Liver (tissue), 8 donors: ENCODE measurements at regions not wholly inside any gene's neighbourhood (a gene's known extent, or its start where the extent isn't known, plus 50 kb on each side); places are given as distances from the start of the nearest gene placed in this dataset.

Experiments used
- DNase-seq: peaks from one replicate; pipeline ENCODE4 v3.0.0-alpha.2; 2017; ENCODE audit warnings: low spot score
- H3K27ac ChIP-seq, 2 donors: one replicate each; pipeline ENCODE4 v1.7.0; 2013; ENCODE audit warnings: inconsistent platforms in 2 of 2, low read length in 2 of 2, control low read depth in 1 of 2, low read depth in 1 of 2, mild to moderate bottlenecking in 1 of 2
- H3K27me3 ChIP-seq, 4 donors: one replicate each; pipeline versions ENCODE4 v1.6.1 to v1.7.0; 2013; ENCODE audit warnings: low read length in 3 of 4, inconsistent platforms in 1 of 4, mild to moderate bottlenecking in 1 of 4, moderate library complexity in 1 of 4; ENCODE audit not compliant: control insufficient read depth in 4 of 4, insufficient read depth in 4 of 4
- H3K36me3 ChIP-seq, 4 donors: one replicate each; pipeline versions ENCODE4 v1.6.1 to v1.7.0; 2013; ENCODE audit warnings: low read length in 3 of 4, mild to moderate bottlenecking in 3 of 4, low read depth in 1 of 4, moderate library complexity in 1 of 4; ENCODE audit not compliant: control insufficient read depth in 4 of 4, insufficient read depth in 3 of 4
- H3K4me1 ChIP-seq, 4 donors: one replicate each; pipeline versions ENCODE4 v1.6.1 to v1.7.0; 2013; ENCODE audit warnings: low read length in 3 of 4, mild to moderate bottlenecking in 3 of 4, moderate library complexity in 1 of 4; ENCODE audit not compliant: control insufficient read depth in 4 of 4, insufficient read depth in 4 of 4
- H3K4me3 ChIP-seq, 3 donors: one replicate each; pipeline versions ENCODE4 v1.6.1 to v1.7.0; 2013; ENCODE audit warnings: low read length in 3 of 3, control low read depth in 1 of 3, low read depth in 1 of 3, mild to moderate bottlenecking in 1 of 3
- H3K9ac ChIP-seq, 2 donors: one replicate each; pipeline ENCODE4 v1.7.0; 2013; ENCODE audit warnings: low read length in 2 of 2, mild to moderate bottlenecking in 2 of 2, moderate library complexity in 2 of 2, control low read depth in 1 of 2, low read depth in 1 of 2
- H3K9me3 ChIP-seq, 4 donors: one replicate each; pipeline versions ENCODE4 v1.6.1 to v1.7.0; 2013; ENCODE audit warnings: low read length in 3 of 4; ENCODE audit not compliant: control insufficient read depth in 4 of 4
- EGR1 ChIP-seq, 2 donors: IDR thresholded peaks; 2 replicates each; pipeline ENCODE4 v1.6.1; 2016 to 2018; ENCODE audit warnings: antibody characterized with exemption in 2 of 2, low read depth in 2 of 2
- FOXA1 ChIP-seq: IDR thresholded peaks from 2 replicates; pipeline ENCODE4 v1.6.1; 2016; ENCODE audit warnings: antibody characterized with exemption
- FOXA2 ChIP-seq: IDR thresholded peaks from 2 replicates; pipeline ENCODE4 v1.6.1; 2016; ENCODE audit warnings: antibody characterized with exemption
- GABPA ChIP-seq, 2 donors: IDR thresholded peaks in 1 of 2; conservative IDR thresholded peaks in 1 of 2; 2 replicates each; pipeline ENCODE4 v1.6.1; 2016; ENCODE audit warnings: antibody characterized with exemption in 2 of 2, mild to moderate bottlenecking in 1 of 2, moderate library complexity in 1 of 2
- HNF4A ChIP-seq, 2 donors: conservative IDR thresholded peaks; 2 replicates each; pipeline ENCODE4 v1.6.1; 2016; ENCODE audit warnings: antibody characterized with exemption in 2 of 2, mild to moderate bottlenecking in 2 of 2
- HNF4G ChIP-seq: IDR thresholded peaks from 2 replicates; pipeline ENCODE4 v1.6.1; 2016; ENCODE audit warnings: antibody characterized with exemption
- JUND ChIP-seq, 2 donors: IDR thresholded peaks; 2 replicates each; pipeline ENCODE4 v1.6.1; 2016; ENCODE audit warnings: antibody characterized with exemption in 2 of 2
- NR2F2 ChIP-seq: IDR thresholded peaks from 2 replicates; pipeline ENCODE4 v1.6.1; 2016; ENCODE audit warnings: antibody characterized with exemption
- RAD21 ChIP-seq, 2 donors: IDR thresholded peaks; 2 replicates each; pipeline ENCODE4 v1.6.1; 2016; ENCODE audit warnings: antibody characterized with exemption in 2 of 2, mild to moderate bottlenecking in 2 of 2
- RXRA ChIP-seq, 2 donors: IDR thresholded peaks; 2 replicates each; pipeline ENCODE4 v1.6.1; 2017 to 2018; ENCODE audit warnings: antibody characterized with exemption in 2 of 2, mild to moderate bottlenecking in 1 of 2
- SP1 ChIP-seq: IDR thresholded peaks from 2 replicates; pipeline ENCODE4 v1.6.1; 2018; ENCODE audit warnings: antibody characterized with exemption, mild to moderate bottlenecking
- YY1 ChIP-seq: IDR thresholded peaks from 2 replicates; pipeline ENCODE4 v1.6.1; 2016; ENCODE audit warnings: antibody characterized with exemption, mild to moderate bottlenecking
- WGBS: extraction: QIAGEN DNeasy Blood & Tissue Kit; methylation state at CpG from one replicate; pipeline ENCODE4 v1.1.7; 2013; 5-methylcytosine and 5-hydroxymethylcytosine counted together
- TF ChIP-seq, protein P1 (sequence below): IDR thresholded peaks from 2 replicates; pipeline ENCODE4 v1.6.1; 2016; ENCODE audit warnings: antibody characterized with exemption
- TF ChIP-seq, protein P2 (sequence below): fragments of 150-350 bp; IDR thresholded peaks from 2 replicates; pipeline ENCODE4 v1.5.1; 2017; ENCODE audit warnings: improper control_type of control experiment, low read depth, low read length; ENCODE audit not compliant: missing input control
- TF ChIP-seq, protein P3 (sequence below): IDR thresholded peaks from 2 replicates; pipeline ENCODE4 v1.6.1; 2016; ENCODE audit warnings: antibody characterized with exemption
- TF ChIP-seq, protein P4 (sequence below): IDR thresholded peaks from 2 replicates; pipeline ENCODE4 v1.6.1; 2016; ENCODE audit warnings: antibody characterized with exemption
- TF ChIP-seq, protein P5 (sequence below): IDR thresholded peaks from 2 replicates; pipeline ENCODE4 v1.6.1; 2016; ENCODE audit warnings: antibody characterized with exemption, mild to moderate bottlenecking
- donor health status: healthy.
- donor health status: healthy.
- donor health status: healthy.
- donor health status: healthy.
- donor health status: healthy.

DNA sequence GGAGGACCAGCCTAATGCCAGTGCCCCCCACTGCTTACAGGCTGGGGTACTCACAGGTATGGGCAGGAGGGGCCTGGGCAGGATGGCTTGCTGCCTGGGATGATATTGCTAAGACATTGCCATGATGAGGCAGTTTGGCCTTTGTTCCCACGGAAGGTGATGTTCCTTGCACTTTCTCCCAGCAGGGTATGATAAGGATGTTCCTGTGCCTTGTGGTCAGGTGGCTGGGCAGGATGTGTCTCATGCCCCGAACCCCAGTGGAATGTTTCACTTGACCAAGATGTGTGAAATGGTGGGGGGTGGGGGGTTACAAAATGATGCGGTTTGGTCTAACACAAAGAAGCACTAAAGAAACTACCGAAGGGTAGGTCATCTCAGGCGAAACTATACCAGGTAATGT, 337.8 kb upstream of the ZFHX3 start:
- Histone ChIP-seq H3K27ac (no peak overlapping the region), H3K27me3 (no peaks in the 10 kb centered on the region), H3K9me3 (no peaks in the 10 kb centered on the region), H3K4me3 (no peak overlapping the region), H3K36me3 (no peaks in the 10 kb centered on the region), H3K4me1 (no peaks in the 10 kb centered on the region), H3K9ac (no peak overlapping the region)
- WGBS: 66% methylated on average over 5 of the region's 5 CpGs
- no peak for TF ChIP-seq HNF4A (conservative IDR thresholded peaks at IDR 0.05)
- TF ChIP-seq, protein P1, sequence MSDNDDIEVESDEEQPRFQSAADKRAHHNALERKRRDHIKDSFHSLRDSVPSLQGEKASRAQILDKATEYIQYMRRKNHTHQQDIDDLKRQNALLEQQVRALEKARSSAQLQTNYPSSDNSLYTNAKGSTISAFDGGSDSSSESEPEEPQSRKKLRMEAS: no peak
- no peak for DNase-seq

DNA sequence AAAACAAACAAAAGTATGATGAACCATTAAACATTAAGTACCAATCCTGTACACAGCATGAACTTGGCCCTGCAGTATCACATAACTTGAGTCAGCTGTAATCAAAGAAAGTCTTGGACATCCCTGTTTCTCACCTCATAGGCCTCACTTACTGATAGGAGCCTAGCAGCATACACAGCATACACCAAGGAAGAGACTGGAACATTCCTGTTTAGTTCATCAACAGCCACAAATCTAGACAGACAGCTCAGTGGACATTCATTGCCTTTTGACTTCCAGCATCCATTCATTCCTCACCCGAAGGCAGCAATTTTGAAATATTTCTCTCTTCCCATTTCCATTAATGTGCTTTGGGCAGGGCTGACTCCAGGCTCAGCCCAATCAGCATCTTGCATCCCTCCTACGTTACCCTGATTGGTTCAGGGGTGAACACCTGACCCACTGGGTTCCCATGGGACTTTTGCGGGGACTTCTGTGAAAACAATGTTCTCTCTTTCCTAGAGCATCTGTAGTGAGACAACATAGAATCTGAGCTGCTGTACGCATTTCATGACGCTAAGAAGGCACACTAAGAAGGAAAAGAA, 336.7 kb upstream of the ZFHX3 start:
- Histone ChIP-seq H3K4me3 (no peak overlapping the region), H3K9me3 (no peaks in the 10 kb centered on the region), H3K27ac (no peak overlapping the region), H3K36me3 (no peaks in the 10 kb centered on the region), H3K4me1 (no peaks in the 10 kb centered on the region), H3K9ac (no peak overlapping the region), H3K27me3 (no peaks in the 10 kb centered on the region)
- no peak for DNase-seq
- 84% methylated on average over 5 of the region's 5 CpGs for WGBS
- TF ChIP-seq RAD21 (IDR thresholded peaks at IDR 0.05) (no peak), GABPA (IDR thresholded peaks at IDR 0.05 in 1 of 2, conservative IDR thresholded peaks at IDR 0.05 in 1 of 2) (no peak), RXRA (IDR thresholded peaks at IDR 0.05) (no peak), FOXA1 (no peak), SP1 (no peak), JUND (IDR thresholded peaks at IDR 0.05) (no peak), YY1 (no peak), HNF4A (conservative IDR thresholded peaks at IDR 0.05) (no peak), FOXA2 (no peak), NR2F2 (no peak), EGR1 (IDR thresholded peaks at IDR 0.05; ENCODE audit: low read depth in 2 of 2) (no peak), HNF4G (no peak)
- TF ChIP-seq, protein P1: no peak
- TF ChIP-seq, protein P2, sequence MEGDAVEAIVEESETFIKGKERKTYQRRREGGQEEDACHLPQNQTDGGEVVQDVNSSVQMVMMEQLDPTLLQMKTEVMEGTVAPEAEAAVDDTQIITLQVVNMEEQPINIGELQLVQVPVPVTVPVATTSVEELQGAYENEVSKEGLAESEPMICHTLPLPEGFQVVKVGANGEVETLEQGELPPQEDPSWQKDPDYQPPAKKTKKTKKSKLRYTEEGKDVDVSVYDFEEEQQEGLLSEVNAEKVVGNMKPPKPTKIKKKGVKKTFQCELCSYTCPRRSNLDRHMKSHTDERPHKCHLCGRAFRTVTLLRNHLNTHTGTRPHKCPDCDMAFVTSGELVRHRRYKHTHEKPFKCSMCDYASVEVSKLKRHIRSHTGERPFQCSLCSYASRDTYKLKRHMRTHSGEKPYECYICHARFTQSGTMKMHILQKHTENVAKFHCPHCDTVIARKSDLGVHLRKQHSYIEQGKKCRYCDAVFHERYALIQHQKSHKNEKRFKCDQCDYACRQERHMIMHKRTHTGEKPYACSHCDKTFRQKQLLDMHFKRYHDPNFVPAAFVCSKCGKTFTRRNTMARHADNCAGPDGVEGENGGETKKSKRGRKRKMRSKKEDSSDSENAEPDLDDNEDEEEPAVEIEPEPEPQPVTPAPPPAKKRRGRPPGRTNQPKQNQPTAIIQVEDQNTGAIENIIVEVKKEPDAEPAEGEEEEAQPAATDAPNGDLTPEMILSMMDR: no peak
- TF ChIP-seq, protein P3, sequence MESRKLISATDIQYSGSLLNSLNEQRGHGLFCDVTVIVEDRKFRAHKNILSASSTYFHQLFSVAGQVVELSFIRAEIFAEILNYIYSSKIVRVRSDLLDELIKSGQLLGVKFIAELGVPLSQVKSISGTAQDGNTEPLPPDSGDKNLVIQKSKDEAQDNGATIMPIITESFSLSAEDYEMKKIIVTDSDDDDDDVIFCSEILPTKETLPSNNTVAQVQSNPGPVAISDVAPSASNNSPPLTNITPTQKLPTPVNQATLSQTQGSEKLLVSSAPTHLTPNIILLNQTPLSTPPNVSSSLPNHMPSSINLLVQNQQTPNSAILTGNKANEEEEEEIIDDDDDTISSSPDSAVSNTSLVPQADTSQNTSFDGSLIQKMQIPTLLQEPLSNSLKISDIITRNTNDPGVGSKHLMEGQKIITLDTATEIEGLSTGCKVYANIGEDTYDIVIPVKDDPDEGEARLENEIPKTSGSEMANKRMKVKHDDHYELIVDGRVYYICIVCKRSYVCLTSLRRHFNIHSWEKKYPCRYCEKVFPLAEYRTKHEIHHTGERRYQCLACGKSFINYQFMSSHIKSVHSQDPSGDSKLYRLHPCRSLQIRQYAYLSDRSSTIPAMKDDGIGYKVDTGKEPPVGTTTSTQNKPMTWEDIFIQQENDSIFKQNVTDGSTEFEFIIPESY: no peak
- TF ChIP-seq, protein P4, sequence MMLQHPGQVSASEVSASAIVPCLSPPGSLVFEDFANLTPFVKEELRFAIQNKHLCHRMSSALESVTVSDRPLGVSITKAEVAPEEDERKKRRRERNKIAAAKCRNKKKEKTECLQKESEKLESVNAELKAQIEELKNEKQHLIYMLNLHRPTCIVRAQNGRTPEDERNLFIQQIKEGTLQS: no peak
- TF ChIP-seq, protein P5, sequence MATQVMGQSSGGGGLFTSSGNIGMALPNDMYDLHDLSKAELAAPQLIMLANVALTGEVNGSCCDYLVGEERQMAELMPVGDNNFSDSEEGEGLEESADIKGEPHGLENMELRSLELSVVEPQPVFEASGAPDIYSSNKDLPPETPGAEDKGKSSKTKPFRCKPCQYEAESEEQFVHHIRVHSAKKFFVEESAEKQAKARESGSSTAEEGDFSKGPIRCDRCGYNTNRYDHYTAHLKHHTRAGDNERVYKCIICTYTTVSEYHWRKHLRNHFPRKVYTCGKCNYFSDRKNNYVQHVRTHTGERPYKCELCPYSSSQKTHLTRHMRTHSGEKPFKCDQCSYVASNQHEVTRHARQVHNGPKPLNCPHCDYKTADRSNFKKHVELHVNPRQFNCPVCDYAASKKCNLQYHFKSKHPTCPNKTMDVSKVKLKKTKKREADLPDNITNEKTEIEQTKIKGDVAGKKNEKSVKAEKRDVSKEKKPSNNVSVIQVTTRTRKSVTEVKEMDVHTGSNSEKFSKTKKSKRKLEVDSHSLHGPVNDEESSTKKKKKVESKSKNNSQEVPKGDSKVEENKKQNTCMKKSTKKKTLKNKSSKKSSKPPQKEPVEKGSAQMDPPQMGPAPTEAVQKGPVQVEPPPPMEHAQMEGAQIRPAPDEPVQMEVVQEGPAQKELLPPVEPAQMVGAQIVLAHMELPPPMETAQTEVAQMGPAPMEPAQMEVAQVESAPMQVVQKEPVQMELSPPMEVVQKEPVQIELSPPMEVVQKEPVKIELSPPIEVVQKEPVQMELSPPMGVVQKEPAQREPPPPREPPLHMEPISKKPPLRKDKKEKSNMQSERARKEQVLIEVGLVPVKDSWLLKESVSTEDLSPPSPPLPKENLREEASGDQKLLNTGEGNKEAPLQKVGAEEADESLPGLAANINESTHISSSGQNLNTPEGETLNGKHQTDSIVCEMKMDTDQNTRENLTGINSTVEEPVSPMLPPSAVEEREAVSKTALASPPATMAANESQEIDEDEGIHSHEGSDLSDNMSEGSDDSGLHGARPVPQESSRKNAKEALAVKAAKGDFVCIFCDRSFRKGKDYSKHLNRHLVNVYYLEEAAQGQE: no peak
